ENCODE measurements at regions not wholly inside any gene's neighbourhood (a gene's known extent, or its start where the extent isn't known, plus 50 kb on each side); places are given as distances from the start of the nearest gene placed in this dataset.
"Not testable (repeated sequence)": the region's sequence is repeated elsewhere in the genome, so short reads cannot be mapped to it uniquely, and the experiment has no call there.

- DNase-seq = peak in 1 of 3 donors; percentile 4
Measured at GRCh38 chr9:62833323-62834200, 1643.7 kb downstream of the SPATA31A7 start.

GRCh38 chr9:62837254-62837911 lies 1647.5 kb downstream of the SPATA31A7 start:
- DNase-seq = peak in 1 of 3 donors; percentile 61

GRCh38 chr9:62838024-62838718 lies 1648.3 kb downstream of the SPATA31A7 start:
- DNase-seq = peak; percentile 63 to 90 (median 71)

GRCh38 chr9:62839168-62839567 lies 1649.3 kb downstream of the SPATA31A7 start:
- not testable (repeated sequence) for DNase-seq

GRCh38 chr9:62843145-62843544 lies 1653.3 kb downstream of the SPATA31A7 start:
- not testable (repeated sequence) for DNase-seq

GRCh38 chr9:62843706-62844290 lies 1654.0 kb downstream of the SPATA31A7 start:
- DNase-seq = not testable (repeated sequence)

- not testable (repeated sequence) for DNase-seq
Measured at GRCh38 chr9:62844681-62845185, 1654.9 kb downstream of the SPATA31A7 start.

GRCh38 chr9:62848258-62848657 lies 1658.4 kb downstream of the SPATA31A7 start:
- not testable (repeated sequence) for DNase-seq

GRCh38 chr9:62849991-62850390 lies 1660.2 kb downstream of the SPATA31A7 start:
- DNase-seq = not testable (repeated sequence)

GRCh38 chr9:62857280-62857679 lies 1667.4 kb downstream of the SPATA31A7 start:
- DNase-seq = not testable (repeated sequence)

- DNase-seq = not testable (repeated sequence)
Measured at GRCh38 chr9:62858240-62858639, 1668.4 kb downstream of the SPATA31A7 start.

GRCh38 chr9:62860939-62861860 lies 1671.4 kb downstream of the SPATA31A7 start:
- DNase-seq = not testable (repeated sequence)

GRCh38 chr9:62862180-62862579 lies 1672.3 kb downstream of the SPATA31A7 start:
- DNase-seq = not testable (repeated sequence)

- peak in 2 of 3 donors; percentile 30 to 43 for DNase-seq
Measured at GRCh38 chr9:62863319-62863718, 1673.5 kb downstream of the SPATA31A7 start.

GRCh38 chr9:62863867-62864266 lies 1674.0 kb downstream of the SPATA31A7 start:
- not testable (repeated sequence) for DNase-seq

GRCh38 chr9:62864481-62865469 lies 1674.9 kb downstream of the SPATA31A7 start:
- DNase-seq = peak; percentile 18 to 68 (median 27)

- not testable (repeated sequence) for DNase-seq
Measured at GRCh38 chr9:62869061-62869460, 1679.2 kb downstream of the SPATA31A7 start.

- peak in 1 of 3 donors; percentile 11 for DNase-seq
Measured at GRCh38 chr9:62871765-62872164, 1681.9 kb downstream of the SPATA31A7 start.

- DNase-seq = not testable (repeated sequence)
Measured at GRCh38 chr9:62874213-62874612, 1684.4 kb downstream of the SPATA31A7 start.
